Body of pancreas (tissue), 4 donors: ENCODE measurements at regions not wholly inside any gene's neighbourhood (a gene's known extent, or its start where the extent isn't known, plus 50 kb on each side); places are given as distances from the start of the nearest gene placed in this dataset.

Source experiments
- POLR2A ChIP-seq, 3 donors: fragments of 450-650 bp; IDR thresholded peaks; one replicate each; pipeline ENCODE4 v1.6.1; 2016; ENCODE audit warnings: antibody characterized with exemption in 3 of 3, mild to moderate bottlenecking in 2 of 3
- TF ChIP-seq, protein P1 (sequence below), 7 experiments: fragments of 450-650 bp in 4 of 7; fragments of 200-600 bp in 3 of 7; sonication (generic) in 3 of 7; IDR thresholded peaks; one replicate each; pipeline ENCODE4 v1.5.1; 2016 to 2019; ENCODE audit warnings: antibody characterized with exemption in 7 of 7

DNA sequence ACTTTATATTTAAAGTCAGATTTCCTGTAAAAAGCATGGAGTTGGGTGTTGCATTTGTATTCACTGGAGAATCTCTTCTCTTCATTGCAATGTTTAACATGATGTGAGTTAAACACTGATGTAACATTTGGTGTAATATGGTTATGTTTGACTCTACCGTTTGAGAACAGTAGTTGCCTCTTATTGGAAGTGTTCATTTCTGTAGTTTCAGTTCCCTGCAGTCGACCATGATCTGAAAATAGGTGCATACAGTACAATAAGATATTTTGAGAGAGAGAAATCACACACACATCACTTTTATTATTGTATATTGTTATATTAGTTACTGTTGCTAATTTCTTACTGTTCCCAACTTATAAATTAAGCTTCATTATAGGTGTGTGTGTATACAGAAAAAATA, 105.2 kb upstream of the SPACA7 start:
- TF ChIP-seq, protein P1, sequence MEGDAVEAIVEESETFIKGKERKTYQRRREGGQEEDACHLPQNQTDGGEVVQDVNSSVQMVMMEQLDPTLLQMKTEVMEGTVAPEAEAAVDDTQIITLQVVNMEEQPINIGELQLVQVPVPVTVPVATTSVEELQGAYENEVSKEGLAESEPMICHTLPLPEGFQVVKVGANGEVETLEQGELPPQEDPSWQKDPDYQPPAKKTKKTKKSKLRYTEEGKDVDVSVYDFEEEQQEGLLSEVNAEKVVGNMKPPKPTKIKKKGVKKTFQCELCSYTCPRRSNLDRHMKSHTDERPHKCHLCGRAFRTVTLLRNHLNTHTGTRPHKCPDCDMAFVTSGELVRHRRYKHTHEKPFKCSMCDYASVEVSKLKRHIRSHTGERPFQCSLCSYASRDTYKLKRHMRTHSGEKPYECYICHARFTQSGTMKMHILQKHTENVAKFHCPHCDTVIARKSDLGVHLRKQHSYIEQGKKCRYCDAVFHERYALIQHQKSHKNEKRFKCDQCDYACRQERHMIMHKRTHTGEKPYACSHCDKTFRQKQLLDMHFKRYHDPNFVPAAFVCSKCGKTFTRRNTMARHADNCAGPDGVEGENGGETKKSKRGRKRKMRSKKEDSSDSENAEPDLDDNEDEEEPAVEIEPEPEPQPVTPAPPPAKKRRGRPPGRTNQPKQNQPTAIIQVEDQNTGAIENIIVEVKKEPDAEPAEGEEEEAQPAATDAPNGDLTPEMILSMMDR (IDR thresholded peaks at IDR 0.05) = no peak
- TF ChIP-seq POLR2A (IDR thresholded peaks at IDR 0.05) = no peak
